SU-DHL-6 (cell line): ENCODE measurements at regions not wholly inside any gene's neighbourhood (a gene's known extent, or its start where the extent isn't known, plus 50 kb on each side); places are given as distances from the start of the nearest gene placed in this dataset.

Experiments used
- CTCF ChIP-seq: fragments of 200-600 bp; sonication (generic); IDR thresholded peaks from one replicate; pipeline ENCODE4 v1.5.1; 2017; ENCODE audit warnings: antibody characterized with exemption, mild to moderate bottlenecking, low read length, moderate library complexity; ENCODE audit not compliant: insufficient read depth, poor library complexity, severe bottlenecking
- EZH2phosphoT487 ChIP-seq: fragments of 200-600 bp; sonication (generic), shearing (Covaris generic); conservative IDR thresholded peaks from 2 replicates; pipeline ENCODE4 v1.6.1; 2018; ENCODE audit warnings: mild to moderate bottlenecking, antibody characterized with exemption, low read length, moderate library complexity, mixed read lengths

DNA sequence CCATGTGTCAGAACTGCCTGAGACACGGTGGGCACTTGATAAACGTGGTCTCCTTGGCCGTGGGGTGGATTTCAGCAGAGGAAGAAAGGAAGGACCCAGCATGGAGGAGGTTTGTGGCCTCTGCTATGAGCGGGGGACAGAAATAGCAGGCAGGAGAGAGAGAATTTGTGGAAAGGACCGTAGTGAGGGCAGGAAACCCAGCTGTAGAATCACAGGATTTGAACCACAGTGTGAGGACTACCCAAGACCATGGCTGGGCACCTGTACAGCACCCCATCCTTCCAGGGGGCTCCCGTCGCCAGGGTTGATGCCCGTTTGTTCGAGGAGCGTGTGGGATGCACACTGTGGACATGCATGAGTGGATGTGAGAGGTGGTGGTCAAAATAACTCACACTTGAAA, 183.4 kb downstream of the PTPN20 start:
- TF ChIP-seq CTCF: no peak
- TF ChIP-seq EZH2phosphoT487: no peak
